ENCODE measurements at regions not wholly inside any gene's neighbourhood (a gene's known extent, or its start where the extent isn't known, plus 50 kb on each side); places are given as distances from the start of the nearest gene placed in this dataset.

DNA sequence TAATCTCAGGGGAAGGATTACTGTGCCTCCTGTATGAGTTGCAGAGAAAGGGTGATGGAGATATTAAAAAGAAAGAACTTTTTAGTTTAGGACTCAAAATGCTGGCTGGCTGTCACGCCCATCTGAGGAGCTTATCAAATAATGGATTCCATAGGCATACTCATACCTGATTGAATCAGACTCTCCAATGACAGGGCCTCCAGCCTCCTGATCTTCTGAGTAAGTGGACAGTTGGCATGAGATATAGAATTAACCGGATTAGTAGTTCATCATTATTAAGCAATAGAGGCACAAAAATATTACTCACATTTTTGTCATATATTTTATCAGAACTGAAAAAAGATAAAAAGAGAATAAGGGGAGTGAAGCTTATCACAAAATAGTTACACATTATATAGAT is 157.0 kb upstream of the RASA1 start:
- FAIRE-seq: no peak

DNA sequence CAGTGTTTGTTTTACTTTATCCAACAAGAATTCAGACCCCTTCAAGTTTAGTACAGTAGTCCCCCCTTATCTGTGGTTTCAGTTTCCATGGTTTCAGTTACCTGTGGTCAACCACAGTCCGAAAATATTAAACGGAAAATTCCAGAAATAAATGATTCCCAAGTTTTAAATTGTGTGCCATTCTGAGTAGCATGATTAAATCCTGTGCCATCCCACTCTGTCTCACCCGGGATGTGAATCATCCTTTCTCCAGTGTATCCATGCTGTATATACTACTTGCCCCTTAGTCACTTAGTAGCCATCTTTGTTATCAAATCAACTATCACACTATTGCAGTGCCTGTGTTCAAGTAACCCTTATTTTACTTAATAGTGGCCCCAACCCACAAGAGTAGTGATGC is 153.8 kb upstream of the RASA1 start:
- Histone ChIP-seq H2AFZ (ENCODE audit: control insufficient read depth, low read length) (peak overlapping the region; percentile 82), H3K79me2 (ENCODE audit: control insufficient read depth, insufficient read depth, low read length) (no peaks in the 10 kb centered on the region), H3K9me1 (ENCODE audit: control insufficient read depth, extremely low read depth, insufficient read depth, low read length) (no peaks in the 10 kb centered on the region), H3K36me3 (ENCODE audit: control insufficient read depth in 2 of 2, extremely low read depth in 1 of 2, insufficient read depth in 2 of 2, low read length in 2 of 2) (no peaks in the 10 kb centered on the region), H3K4me2 (ENCODE audit: control insufficient read depth, extremely low read depth, insufficient read depth, low read depth, low read length) (no peak overlapping the region), H3K27me3 (ENCODE audit: control insufficient read depth, extremely low read depth, insufficient read depth, low read length) (no peaks in the 10 kb centered on the region), H3K9me3 (ENCODE audit: control insufficient read depth, low read depth, low read length) (no peaks in the 10 kb centered on the region), H4K20me1 (ENCODE audit: control insufficient read depth, extremely low read depth, insufficient read depth, low read length) (no peaks in the 10 kb centered on the region), H3K9ac (ENCODE audit: control insufficient read depth, extremely low read depth, insufficient read depth, low read length) (no peak overlapping the region), H3K4me3 (ENCODE audit: control insufficient read depth in 2 of 3, extremely low read depth in 1 of 3, insufficient read depth in 2 of 3, low read depth in 1 of 3, low read length in 3 of 3) (no peak overlapping the region), H3K4me1 (ENCODE audit: control insufficient read depth, extremely low read depth, insufficient read depth, low read length) (peaks cover 31% of the 10 kb centered on the region), H3K27ac (ENCODE audit: control insufficient read depth, insufficient read depth, low read length) (peak overlapping the region; percentile 22)
- dilution Hi-C loops (cut with MboI; ENCODE audit: extremely low pct_ligation_motif_present, low sequenced_read_pairs): no loop called here
- DNase-seq (ENCODE audit: low read depth, low spot score) (no peak), FAIRE-seq (peak; percentile 79)
- TF ChIP-seq, protein P1, sequence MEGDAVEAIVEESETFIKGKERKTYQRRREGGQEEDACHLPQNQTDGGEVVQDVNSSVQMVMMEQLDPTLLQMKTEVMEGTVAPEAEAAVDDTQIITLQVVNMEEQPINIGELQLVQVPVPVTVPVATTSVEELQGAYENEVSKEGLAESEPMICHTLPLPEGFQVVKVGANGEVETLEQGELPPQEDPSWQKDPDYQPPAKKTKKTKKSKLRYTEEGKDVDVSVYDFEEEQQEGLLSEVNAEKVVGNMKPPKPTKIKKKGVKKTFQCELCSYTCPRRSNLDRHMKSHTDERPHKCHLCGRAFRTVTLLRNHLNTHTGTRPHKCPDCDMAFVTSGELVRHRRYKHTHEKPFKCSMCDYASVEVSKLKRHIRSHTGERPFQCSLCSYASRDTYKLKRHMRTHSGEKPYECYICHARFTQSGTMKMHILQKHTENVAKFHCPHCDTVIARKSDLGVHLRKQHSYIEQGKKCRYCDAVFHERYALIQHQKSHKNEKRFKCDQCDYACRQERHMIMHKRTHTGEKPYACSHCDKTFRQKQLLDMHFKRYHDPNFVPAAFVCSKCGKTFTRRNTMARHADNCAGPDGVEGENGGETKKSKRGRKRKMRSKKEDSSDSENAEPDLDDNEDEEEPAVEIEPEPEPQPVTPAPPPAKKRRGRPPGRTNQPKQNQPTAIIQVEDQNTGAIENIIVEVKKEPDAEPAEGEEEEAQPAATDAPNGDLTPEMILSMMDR (optimal IDR thresholded peaks at IDR 0.05 in 1 of 3, IDR thresholded peaks at IDR 0.05 in 1 of 3, conservative IDR thresholded peaks at IDR 0.05 in 1 of 3; ENCODE audit: extremely low read depth in 1 of 3, insufficient read depth in 2 of 3, low read length in 3 of 3): no peak
- no peak for TF ChIP-seq EZH2 (IDR thresholded peaks at IDR 0.05; ENCODE audit: low read length)

More for the DNA sequence above, 157.0 kb upstream of the RASA1 start:
- Histone ChIP-seq H3K4me3 (ENCODE audit: control insufficient read depth in 2 of 3, extremely low read depth in 1 of 3, insufficient read depth in 2 of 3, low read depth in 1 of 3, low read length in 3 of 3) (no peak overlapping the region), H3K79me2 (ENCODE audit: control insufficient read depth, insufficient read depth, low read length) (no peaks in the 10 kb centered on the region), H2AFZ (ENCODE audit: control insufficient read depth, low read length) (no peak overlapping the region), H3K27ac (ENCODE audit: control insufficient read depth, insufficient read depth, low read length) (no peak overlapping the region), H3K4me2 (ENCODE audit: control insufficient read depth, extremely low read depth, insufficient read depth, low read depth, low read length) (no peak overlapping the region), H3K9ac (ENCODE audit: control insufficient read depth, extremely low read depth, insufficient read depth, low read length) (no peak overlapping the region), H3K4me1 (ENCODE audit: control insufficient read depth, extremely low read depth, insufficient read depth, low read length) (peaks cover 15% of the 10 kb centered on the region), H3K9me3 (ENCODE audit: control insufficient read depth, low read depth, low read length) (no peaks in the 10 kb centered on the region), H3K36me3 (ENCODE audit: control insufficient read depth in 2 of 2, extremely low read depth in 1 of 2, insufficient read depth in 2 of 2, low read length in 2 of 2) (no peaks in the 10 kb centered on the region), H3K9me1 (ENCODE audit: control insufficient read depth, extremely low read depth, insufficient read depth, low read length) (no peaks in the 10 kb centered on the region), H4K20me1 (ENCODE audit: control insufficient read depth, extremely low read depth, insufficient read depth, low read length) (no peaks in the 10 kb centered on the region), H3K27me3 (ENCODE audit: control insufficient read depth, extremely low read depth, insufficient read depth, low read length) (no peaks in the 10 kb centered on the region)
- DNase-seq (ENCODE audit: low read depth, low spot score): no peak
- dilution Hi-C loops (cut with MboI; ENCODE audit: extremely low pct_ligation_motif_present, low sequenced_read_pairs): no loop called here
- no peak for TF ChIP-seq EZH2 (IDR thresholded peaks at IDR 0.05; ENCODE audit: low read length)
- TF ChIP-seq, protein P1 (optimal IDR thresholded peaks at IDR 0.05 in 1 of 3, IDR thresholded peaks at IDR 0.05 in 1 of 3, conservative IDR thresholded peaks at IDR 0.05 in 1 of 3; ENCODE audit: extremely low read depth in 1 of 3, insufficient read depth in 2 of 3, low read length in 3 of 3): no peak
